Adrenal gland (tissue), 9 donors: ENCODE measurements at regions not wholly inside any gene's neighbourhood (a gene's known extent, or its start where the extent isn't known, plus 50 kb on each side); places are given as distances from the start of the nearest gene placed in this dataset.

Experiments
- DNase-seq, 7 donors: peaks; one replicate each; pipeline ENCODE4 v3.0.0-alpha.2; 2019 to 2020
- H3K27ac ChIP-seq, 5 donors: fragments of 200-600 bp; sonication (generic) in 4 of 5; 1 replicate in 3 of 5; 2 replicates in 2 of 5; pipeline versions ENCODE4 v1.5.1 to v1.8.0; 2016 to 2020; ENCODE audit warnings: mild to moderate bottlenecking in 1 of 5
- H3K27me3 ChIP-seq: fragments of 200-600 bp; 2 replicates; pipeline ENCODE4 v1.8.0; 2021
- H3K36me3 ChIP-seq, 2 donors: fragments of 200-600 bp; replicated peaks in 1 of 2; 1 replicate in 1 of 2; 2 replicates in 1 of 2; pipeline versions ENCODE4 v1.5.1 to v1.8.0; 2018 to 2022
- H3K4me1 ChIP-seq, 2 donors: fragments of 200-600 bp; replicated peaks in 1 of 2; 1 replicate in 1 of 2; 2 replicates in 1 of 2; pipeline versions ENCODE4 v1.5.1 to v1.8.0; 2018 to 2021
- H3K4me3 ChIP-seq, 4 donors: fragments of 200-600 bp; sonication (generic) in 3 of 4; one replicate each; pipeline ENCODE4 v1.5.1; 2016 to 2018
- H3K9me3 ChIP-seq, 3 donors: fragments of 200-600 bp; sonication (generic) in 1 of 3; replicated peaks in 1 of 3; 1 replicate in 2 of 3; 2 replicates in 1 of 3; pipeline versions ENCODE4 v1.5.1 to v1.8.0; 2016 to 2021
- POLR2A ChIP-seq, 2 donors: fragments of 450-650 bp; IDR thresholded peaks; one replicate each; pipeline ENCODE4 v1.6.1; 2017; ENCODE audit warnings: antibody characterized with exemption in 2 of 2, mild to moderate bottlenecking in 2 of 2, moderate library complexity in 1 of 2
- WGBS, 4 donors: extraction: QIAGEN DNeasy Blood & Tissue Kit in 2 of 4; methylation state at CpG; one replicate each; pipeline versions ENCODE4 v1.1.5 to v1.1.7; 2013 to 2017; 5-methylcytosine and 5-hydroxymethylcytosine counted together
- intact Hi-C, 2 donors: fragments of 100-400 bp; cut with DNase I; formaldehyde crosslinking; loops; one replicate each; pipeline versions ENCODE4 v1.14.1 to v1.15.0; 2022 to 2023
- TF ChIP-seq, protein P1 (sequence below), 6 experiments: fragments of 450-650 bp in 4 of 6; fragments of 200-600 bp in 2 of 6; sonication (generic) in 1 of 6; IDR thresholded peaks; 1 replicate in 5 of 6; 2 replicates in 1 of 6; pipeline versions ENCODE4 v1.5.1 to v1.8.0; 2016 to 2021; ENCODE audit warnings: antibody characterized with exemption in 6 of 6, mild to moderate bottlenecking in 2 of 6, moderate library complexity in 1 of 6
- donor health status: healthy with polysubstance abuse.
- donor health status: Bipolar disorder and iron deficiency.
- donor health status: DM: yes; HTN: yes; CAD: no.
- donor health status: DM: no; HTN: no; CAD: no.
- donor health status: DM: no; HTN: no; CAD: no.

DNA sequence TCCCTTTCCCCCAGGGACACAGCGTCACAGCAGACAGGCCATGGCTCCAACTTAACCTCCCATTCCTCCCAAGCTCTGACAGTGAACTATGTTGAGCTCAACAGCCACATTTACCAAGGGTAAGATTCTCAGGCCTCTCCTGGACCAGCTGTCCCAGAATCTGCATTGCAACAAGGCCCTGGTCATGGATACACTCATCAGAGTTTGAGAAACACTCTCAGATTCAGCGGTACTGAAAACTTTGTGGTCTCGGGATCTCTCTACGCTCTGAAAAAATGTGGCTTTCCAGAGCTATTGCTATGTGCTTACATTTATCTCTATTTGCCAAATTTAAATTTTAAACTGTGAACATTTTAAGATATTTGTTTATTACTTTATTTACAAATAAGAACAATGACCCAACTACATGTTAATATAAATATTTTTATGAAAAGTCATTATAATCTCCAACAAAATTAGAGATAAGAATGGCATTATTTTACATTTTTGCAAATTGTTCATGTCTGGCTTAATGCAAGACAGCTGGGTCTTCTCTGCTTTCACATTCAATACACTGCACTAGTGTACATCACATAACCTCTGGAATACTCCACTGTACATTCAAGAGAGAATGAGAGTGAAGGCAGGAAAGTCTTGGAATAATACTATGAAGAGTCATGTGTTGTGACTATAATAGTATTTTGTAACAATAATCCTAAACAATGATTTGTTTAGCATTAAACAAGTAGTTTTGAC lies 190.9 kb upstream of the PITRM1 start:
- no peaks in the 10 kb centered on the region for H3K36me3 ChIP-seq
- intact Hi-C loops = no loop called here
- WGBS, 4 donors = 84 to 92% (median 86%) methylated on average over 4 of the region's 4 CpGs

DNA sequence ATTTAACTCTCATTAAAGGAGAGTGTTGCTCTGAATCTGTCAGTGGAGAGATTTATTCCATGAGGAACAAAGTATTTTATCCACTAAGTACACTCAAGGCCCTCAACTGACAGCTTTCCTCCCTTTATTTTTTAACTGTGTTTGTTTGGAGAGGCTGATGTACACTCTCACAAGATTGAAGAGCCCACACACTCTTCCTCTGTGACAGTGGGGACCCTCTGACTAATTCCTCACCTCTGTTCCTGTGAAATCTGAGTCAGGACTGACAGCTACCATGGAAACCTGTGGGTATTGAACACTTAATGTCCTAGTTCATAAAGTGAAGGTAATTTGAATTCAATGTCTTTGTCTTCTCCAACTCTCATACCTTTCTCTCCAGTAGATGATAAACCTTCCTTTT lies 189.8 kb upstream of the PITRM1 start:
- no peaks in the 10 kb centered on the region for H3K4me1 ChIP-seq
- TF ChIP-seq, protein P1, sequence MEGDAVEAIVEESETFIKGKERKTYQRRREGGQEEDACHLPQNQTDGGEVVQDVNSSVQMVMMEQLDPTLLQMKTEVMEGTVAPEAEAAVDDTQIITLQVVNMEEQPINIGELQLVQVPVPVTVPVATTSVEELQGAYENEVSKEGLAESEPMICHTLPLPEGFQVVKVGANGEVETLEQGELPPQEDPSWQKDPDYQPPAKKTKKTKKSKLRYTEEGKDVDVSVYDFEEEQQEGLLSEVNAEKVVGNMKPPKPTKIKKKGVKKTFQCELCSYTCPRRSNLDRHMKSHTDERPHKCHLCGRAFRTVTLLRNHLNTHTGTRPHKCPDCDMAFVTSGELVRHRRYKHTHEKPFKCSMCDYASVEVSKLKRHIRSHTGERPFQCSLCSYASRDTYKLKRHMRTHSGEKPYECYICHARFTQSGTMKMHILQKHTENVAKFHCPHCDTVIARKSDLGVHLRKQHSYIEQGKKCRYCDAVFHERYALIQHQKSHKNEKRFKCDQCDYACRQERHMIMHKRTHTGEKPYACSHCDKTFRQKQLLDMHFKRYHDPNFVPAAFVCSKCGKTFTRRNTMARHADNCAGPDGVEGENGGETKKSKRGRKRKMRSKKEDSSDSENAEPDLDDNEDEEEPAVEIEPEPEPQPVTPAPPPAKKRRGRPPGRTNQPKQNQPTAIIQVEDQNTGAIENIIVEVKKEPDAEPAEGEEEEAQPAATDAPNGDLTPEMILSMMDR (IDR thresholded peaks at IDR 0.05) = no peak
- no peak for TF ChIP-seq POLR2A (IDR thresholded peaks at IDR 0.05)
- no peak overlapping the region for H3K4me3 ChIP-seq
- H3K9me3 ChIP-seq = peaks cover 0 to 3% (median 0%) of the 10 kb centered on the region in 3 donors
- H3K27ac ChIP-seq = no peak overlapping the region
- intact Hi-C loops = no loop called here
- H3K27me3 ChIP-seq = no peaks in the 10 kb centered on the region
- H3K36me3 ChIP-seq = no peaks in the 10 kb centered on the region
- no peak for DNase-seq

More for the DNA sequence above, 190.9 kb upstream of the PITRM1 start:
- no peaks in the 10 kb centered on the region for H3K4me1 ChIP-seq
- no peaks in the 10 kb centered on the region for H3K27me3 ChIP-seq
- TF ChIP-seq POLR2A (IDR thresholded peaks at IDR 0.05) = no peak
- TF ChIP-seq, protein P1 (IDR thresholded peaks at IDR 0.05) = no peak
- no peak for DNase-seq
- H3K27ac ChIP-seq = no peak overlapping the region
- no peak overlapping the region for H3K4me3 ChIP-seq
- peaks cover 0 to 3% (median 0%) of the 10 kb centered on the region in 3 donors for H3K9me3 ChIP-seq

DNA sequence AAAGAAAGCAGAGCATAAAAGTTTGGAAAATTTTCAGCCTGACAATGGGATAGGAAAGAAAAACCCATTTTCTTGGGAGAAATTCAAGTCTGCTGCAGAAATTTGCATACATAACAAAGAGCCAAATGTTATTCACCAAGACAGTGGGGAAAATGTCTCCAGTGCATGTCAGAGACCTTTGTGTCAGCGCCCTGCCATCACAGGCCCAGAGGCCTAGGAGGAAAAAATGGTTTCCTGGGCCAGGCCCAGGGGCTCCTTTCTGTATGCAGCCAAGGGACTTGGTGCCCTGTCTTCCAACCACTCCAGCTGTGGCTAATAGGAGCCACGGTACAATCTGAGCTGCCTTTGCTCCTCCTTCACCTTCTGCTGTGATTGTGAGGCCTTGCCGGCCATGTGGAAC lies 189.1 kb upstream of the PITRM1 start:
- Histone ChIP-seq H3K36me3 (no peaks in the 10 kb centered on the region), H3K27me3 (no peaks in the 10 kb centered on the region), H3K4me1 (no peaks in the 10 kb centered on the region), H3K9me3 (peaks cover 0 to 3% (median 0%) of the 10 kb centered on the region in 3 donors), H3K27ac (no peak overlapping the region), H3K4me3 (no peak overlapping the region)
- no peak for DNase-seq
- 72 to 91% (median 80%) methylated on average over 3 of the region's 3 CpGs for WGBS, 4 donors
- TF ChIP-seq, protein P1 (IDR thresholded peaks at IDR 0.05) = no peak
- TF ChIP-seq POLR2A (IDR thresholded peaks at IDR 0.05) = no peak
- intact Hi-C loops = no loop called here

DNA sequence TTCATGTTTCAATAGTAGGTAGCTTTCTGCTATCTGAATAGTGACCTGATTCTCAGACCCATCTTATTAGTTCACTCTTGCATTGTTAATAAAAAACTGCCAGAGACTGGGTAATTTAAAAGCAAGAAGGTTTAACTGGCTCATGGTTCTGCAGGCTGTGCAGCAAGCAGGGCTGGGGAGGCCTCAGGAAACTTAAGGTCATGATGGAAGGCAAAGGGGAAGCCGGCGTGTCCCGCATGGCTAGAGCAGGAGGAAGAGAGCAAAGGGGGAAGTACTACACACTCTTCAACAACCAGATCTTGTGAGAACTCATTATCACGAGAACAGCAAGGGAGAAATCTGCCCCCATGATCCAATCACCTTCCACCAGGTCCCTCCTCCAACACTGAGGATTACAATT lies 185.2 kb upstream of the PITRM1 start:
- 69 to 81% (median 79%) methylated on average over 4 of the region's 4 CpGs for WGBS, 4 donors
- TF ChIP-seq POLR2A (IDR thresholded peaks at IDR 0.05) = no peak
- TF ChIP-seq, protein P1 (IDR thresholded peaks at IDR 0.05) = no peak

More for the DNA sequence above, 185.2 kb upstream of the PITRM1 start:
- Histone ChIP-seq H3K27me3 (no peaks in the 10 kb centered on the region), H3K9me3 (peaks cover 0 to 3% (median 0%) of the 10 kb centered on the region in 3 donors), H3K36me3 (no peaks in the 10 kb centered on the region), H3K4me1 (no peaks in the 10 kb centered on the region), H3K4me3 (no peak overlapping the region), H3K27ac (no peak overlapping the region)
- intact Hi-C loops = no loop called here
- DNase-seq = no peak
